Tibial artery (tissue), 4 donors: ENCODE measurements at regions not wholly inside any gene's neighbourhood (a gene's known extent, or its start where the extent isn't known, plus 50 kb on each side); places are given as distances from the start of the nearest gene placed in this dataset.

Experiments
- DNase-seq, 2 donors: peaks; one replicate each; pipeline ENCODE4 v3.0.0-alpha.2; 2019
- H3K27ac ChIP-seq, 2 donors: fragments of 200-600 bp; sonication (generic) in 1 of 2; 1 replicate in 1 of 2; 2 replicates in 1 of 2; pipeline ENCODE4 v1.5.1; 2018 to 2019; ENCODE audit warnings: mild to moderate bottlenecking in 1 of 2
- H3K27me3 ChIP-seq, 2 donors: fragments of 200-600 bp; sonication (generic) in 1 of 2; one replicate each; pipeline versions ENCODE4 v1.5.1 to v1.6.0; 2016 to 2019
- H3K36me3 ChIP-seq, 3 donors: fragments of 200-600 bp; sonication (generic) in 2 of 3; one replicate each; pipeline ENCODE4 v1.5.1; 2016 to 2019; ENCODE audit warnings: mild to moderate bottlenecking in 2 of 3
- H3K4me1 ChIP-seq, 4 donors: fragments of 200-600 bp; sonication (generic) in 2 of 4; 1 replicate in 3 of 4; 2 replicates in 1 of 4; pipeline ENCODE4 v1.5.1; 2016 to 2019
- H3K4me3 ChIP-seq, 2 donors: fragments of 200-600 bp; sonication (generic) in 1 of 2; 1 replicate in 1 of 2; 2 replicates in 1 of 2; pipeline ENCODE4 v1.5.1; 2018 to 2019; ENCODE audit warnings: mild to moderate bottlenecking in 2 of 2
- H3K9me3 ChIP-seq, 3 donors: fragments of 200-600 bp; sonication (generic) in 1 of 3; one replicate each; pipeline ENCODE4 v1.5.1; 2016 to 2019
- intact Hi-C: fragments of 100-400 bp; cut with DNase I; formaldehyde crosslinking; loops from one replicate; pipeline ENCODE4 v1.15.0; 2023; ENCODE audit warnings: low total_unique reads
- TF ChIP-seq, protein P1 (sequence below), 2 experiments: fragments of 200-600 bp in 1 of 2; fragments of 450-650 bp in 1 of 2; IDR thresholded peaks; one replicate each; pipeline ENCODE4 v1.5.1; 2017 to 2019; ENCODE audit warnings: antibody characterized with exemption in 2 of 2, mild to moderate bottlenecking in 1 of 2, moderate library complexity in 1 of 2

DNA sequence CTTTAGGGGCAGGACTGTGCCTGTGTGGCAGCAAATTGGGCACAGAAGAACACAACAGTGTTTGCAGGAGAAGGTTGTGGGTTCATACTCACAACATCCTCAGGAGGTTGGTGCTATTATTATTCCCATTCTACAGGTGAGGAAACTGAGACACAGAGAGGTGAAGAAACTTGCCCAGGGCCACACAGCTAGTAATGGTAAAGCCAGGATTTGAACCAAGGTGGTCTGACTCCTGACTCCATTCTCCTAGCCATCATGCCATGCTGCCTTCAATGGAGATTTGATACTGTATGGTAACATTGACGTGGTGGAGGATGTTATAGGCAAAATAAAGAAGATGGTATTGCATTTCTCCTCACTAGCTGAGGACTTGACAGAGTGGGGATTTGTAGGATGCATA is 334.2 kb downstream of the RPS6KC1 start:
- no peaks in the 10 kb centered on the region for H3K27me3 ChIP-seq
- peaks cover 0 to 12% (median 6%) of the 10 kb centered on the region in 3 donors for H3K9me3 ChIP-seq
- H3K36me3 ChIP-seq, result no peaks in the 10 kb centered on the region
- intact Hi-C loops, result no loop called here
- no peak overlapping the region for H3K27ac ChIP-seq
- no peaks in the 10 kb centered on the region for H3K4me1 ChIP-seq
- no peak overlapping the region for H3K4me3 ChIP-seq
- TF ChIP-seq, protein P1, sequence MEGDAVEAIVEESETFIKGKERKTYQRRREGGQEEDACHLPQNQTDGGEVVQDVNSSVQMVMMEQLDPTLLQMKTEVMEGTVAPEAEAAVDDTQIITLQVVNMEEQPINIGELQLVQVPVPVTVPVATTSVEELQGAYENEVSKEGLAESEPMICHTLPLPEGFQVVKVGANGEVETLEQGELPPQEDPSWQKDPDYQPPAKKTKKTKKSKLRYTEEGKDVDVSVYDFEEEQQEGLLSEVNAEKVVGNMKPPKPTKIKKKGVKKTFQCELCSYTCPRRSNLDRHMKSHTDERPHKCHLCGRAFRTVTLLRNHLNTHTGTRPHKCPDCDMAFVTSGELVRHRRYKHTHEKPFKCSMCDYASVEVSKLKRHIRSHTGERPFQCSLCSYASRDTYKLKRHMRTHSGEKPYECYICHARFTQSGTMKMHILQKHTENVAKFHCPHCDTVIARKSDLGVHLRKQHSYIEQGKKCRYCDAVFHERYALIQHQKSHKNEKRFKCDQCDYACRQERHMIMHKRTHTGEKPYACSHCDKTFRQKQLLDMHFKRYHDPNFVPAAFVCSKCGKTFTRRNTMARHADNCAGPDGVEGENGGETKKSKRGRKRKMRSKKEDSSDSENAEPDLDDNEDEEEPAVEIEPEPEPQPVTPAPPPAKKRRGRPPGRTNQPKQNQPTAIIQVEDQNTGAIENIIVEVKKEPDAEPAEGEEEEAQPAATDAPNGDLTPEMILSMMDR (IDR thresholded peaks at IDR 0.05), result no peak
- no peak for DNase-seq

DNA sequence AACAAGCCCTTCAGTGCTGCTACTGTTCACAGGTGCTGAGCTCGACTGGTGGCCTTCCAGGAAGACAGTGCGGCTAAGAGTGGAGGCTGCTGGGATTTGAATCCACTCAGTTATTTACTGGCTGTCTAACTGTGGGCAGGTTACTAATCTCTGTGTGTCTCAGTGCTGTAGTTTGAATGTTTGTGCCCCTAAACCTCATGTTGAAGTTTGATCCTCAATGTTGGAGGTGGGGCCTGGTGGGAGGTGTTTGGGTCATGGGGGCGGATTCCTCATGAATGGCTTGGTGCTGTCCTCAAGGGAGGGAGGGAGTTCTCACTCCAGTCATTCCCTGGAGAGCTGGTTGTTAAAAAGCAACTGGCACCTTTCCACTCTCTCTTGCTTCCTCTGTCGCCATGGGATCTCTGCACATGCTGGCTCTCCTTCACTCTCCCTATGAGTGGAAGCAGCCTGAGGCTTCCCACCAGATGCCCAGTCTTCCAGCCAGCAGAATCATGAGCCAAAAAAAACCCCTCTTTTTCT is 334.8 kb downstream of the RPS6KC1 start:
- Histone ChIP-seq H3K27ac (no peak overlapping the region), H3K4me3 (no peak overlapping the region), H3K27me3 (no peaks in the 10 kb centered on the region), H3K9me3 (peaks cover 0 to 12% (median 6%) of the 10 kb centered on the region in 3 donors), H3K4me1 (no peaks in the 10 kb centered on the region), H3K36me3 (no peaks in the 10 kb centered on the region)
- DNase-seq, result no peak
- TF ChIP-seq, protein P1 (IDR thresholded peaks at IDR 0.05), result no peak
- intact Hi-C loops, result no loop called here

- intact Hi-C loops, result no loop called here
- TF ChIP-seq, protein P1 (IDR thresholded peaks at IDR 0.05), result no peak
Measured at GRCh38 chr1:213387380-213388015, 336.5 kb downstream of the RPS6KC1 start.

DNA sequence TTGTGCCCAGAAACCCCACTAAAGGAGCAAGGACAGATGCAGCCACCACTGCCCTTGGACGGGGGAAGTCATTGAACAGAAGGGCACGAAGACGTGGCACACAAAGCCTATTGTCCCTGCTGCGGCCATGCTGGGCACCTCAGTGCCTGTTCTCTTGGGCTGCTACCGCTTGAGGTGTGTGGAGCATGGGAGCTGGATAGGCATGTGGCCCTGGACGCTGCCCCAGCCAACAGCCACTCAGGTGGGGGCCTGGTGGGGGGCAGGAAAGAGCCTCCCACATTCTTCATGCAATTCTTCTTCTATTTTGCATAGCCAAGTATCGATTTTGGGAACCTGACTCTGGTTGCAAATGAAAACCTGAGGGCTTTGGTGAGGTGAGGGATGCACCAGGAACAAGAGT is 337.2 kb downstream of the RPS6KC1 start:
- TF ChIP-seq, protein P1 (IDR thresholded peaks at IDR 0.05), result no peak
- no peaks in the 10 kb centered on the region for H3K27me3 ChIP-seq
- intact Hi-C loops, result no loop called here
- no peak for DNase-seq
- H3K4me3 ChIP-seq, result no peak overlapping the region
- H3K9me3 ChIP-seq, result peaks cover 0 to 8% (median 6%) of the 10 kb centered on the region in 3 donors
- H3K36me3 ChIP-seq, result no peaks in the 10 kb centered on the region
- no peaks in the 10 kb centered on the region for H3K4me1 ChIP-seq
- no peak overlapping the region for H3K27ac ChIP-seq

More at GRCh38 chr1:213387380-213388015, 336.5 kb downstream of the RPS6KC1 start:
- no peaks in the 10 kb centered on the region for H3K27me3 ChIP-seq
- no peaks in the 10 kb centered on the region for H3K4me1 ChIP-seq
- no peak for DNase-seq
- no peaks in the 10 kb centered on the region for H3K36me3 ChIP-seq
- peaks cover 0 to 12% (median 6%) of the 10 kb centered on the region in 3 donors for H3K9me3 ChIP-seq
- no peak overlapping the region for H3K27ac ChIP-seq
- H3K4me3 ChIP-seq, result no peak overlapping the region

DNA sequence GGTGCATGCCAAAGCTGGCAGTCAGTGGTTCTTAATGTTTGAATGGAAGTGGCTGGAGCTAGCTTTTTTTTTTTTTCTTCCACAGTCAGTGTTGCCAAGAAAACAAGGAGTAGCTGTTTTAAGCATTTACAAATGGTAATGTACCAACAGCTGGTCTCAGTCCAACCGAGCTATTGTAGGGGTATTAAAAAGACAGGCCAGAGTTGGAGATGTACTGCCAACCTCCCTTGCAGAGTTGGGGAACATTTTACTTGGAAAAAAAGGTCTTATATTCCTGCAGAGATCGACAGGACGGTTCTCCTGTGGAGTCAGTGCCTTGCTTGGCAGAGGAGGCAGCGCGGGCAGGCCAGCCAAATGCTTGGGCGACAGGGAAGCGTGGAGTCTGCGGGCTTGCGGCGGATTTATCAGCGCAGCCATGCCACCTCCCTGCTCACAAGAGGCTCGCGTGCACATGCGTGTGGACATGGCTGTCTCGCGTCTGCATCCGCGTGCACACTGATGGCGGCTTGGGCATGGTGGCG is 338.1 kb downstream of the RPS6KC1 start:
- no peak overlapping the region for H3K4me3 ChIP-seq
- H3K27ac ChIP-seq, result no peak overlapping the region
- H3K4me1 ChIP-seq, result no peaks in the 10 kb centered on the region
- no peak for DNase-seq
- no peaks in the 10 kb centered on the region for H3K9me3 ChIP-seq
- intact Hi-C loops, result no loop called here
- no peaks in the 10 kb centered on the region for H3K36me3 ChIP-seq
- H3K27me3 ChIP-seq, result no peaks in the 10 kb centered on the region
- TF ChIP-seq, protein P1 (IDR thresholded peaks at IDR 0.05), result no peak
